Motor neuron (in vitro differentiated cells): ENCODE measurements at regions not wholly inside any gene's neighbourhood (a gene's known extent, or its start where the extent isn't known, plus 50 kb on each side); places are given as distances from the start of the nearest gene placed in this dataset.

Experiments
- ATAC-seq, 8 experiments: fragments of 200-7000 bp; cut with Tn5 transposase; replicated peaks in 6 of 8; 2 replicates each; pipeline ENCODE4 v1.8.0; 2021; ENCODE audit warnings: mild to moderate bottlenecking in 8 of 8, moderate library complexity in 8 of 8
- H3K27ac ChIP-seq, 2 donors: fragments of 250-450 bp; sonication (Bioruptor Pico); 2 replicates each; pipeline ENCODE4 v1.9.0; 2021; ENCODE audit warnings: antibody characterized with exemption in 2 of 2, mild to moderate bottlenecking in 2 of 2, moderate library complexity in 1 of 2
- H3K4me1 ChIP-seq, 2 donors: fragments of 250-450 bp; sonication (Bioruptor Pico); replicated peaks in 1 of 2; 2 replicates each; pipeline ENCODE4 v1.6.1; 2021; ENCODE audit warnings: antibody characterized with exemption in 2 of 2, mild to moderate bottlenecking in 2 of 2, moderate library complexity in 1 of 2
- H3K4me3 ChIP-seq, 5 donors: fragments of 250-450 bp; sonication (Bioruptor Pico); 2 replicates each; pipeline ENCODE4 v1.9.0; 2021; ENCODE audit warnings: antibody characterized with exemption in 5 of 5, mild to moderate bottlenecking in 5 of 5, moderate library complexity in 4 of 5
- WGBS, 10 experiments: fragments of 450-650 bp; shearing (Covaris generic); methylation state at CpG; one replicate each; pipeline ENCODE4 v1.0.0; 2022; 5-methylcytosine and 5-hydroxymethylcytosine counted together
- in situ Hi-C, 9 experiments: fragments of 400-800 bp; cut with MboI; loops; one replicate each; pipeline ENCODE4 v1.15.0; 2021; ENCODE audit warnings: low sequenced_read_pairs in 9 of 9, low pct_unique_long_range_greater_than_20kb in 2 of 9; ENCODE audit not compliant: unreplicated experiment in 9 of 9

- no peak overlapping the region for H3K27ac ChIP-seq
- no peak overlapping the region for H3K4me3 ChIP-seq
- 46 to 100% (median 94%) methylated on average over 1 to 6 of the region's 7 CpGs; no CpG with 5 or more reads in 3 of the 10 experiments for WGBS, 10 experiments
- peaks cover 20 to 27% of the 10 kb centered on the region in 2 donors for H3K4me1 ChIP-seq
- in situ Hi-C loops, result no loop called here
- no peak for ATAC-seq
These were observed 87.7 kb downstream of the IYD start for GRCh38 chr6:150456466-150456865.

- Histone ChIP-seq H3K27ac (no peak overlapping the region), H3K4me1 (peaks cover 14 to 23% of the 10 kb centered on the region in 2 donors), H3K4me3 (no peak overlapping the region)
- in situ Hi-C loops, result no loop called here
- no peak for ATAC-seq
- WGBS, 10 experiments, result 13 to 100% (median 86%) methylated on average over 1 to 6 of the region's 7 CpGs; no CpG with 5 or more reads in 1 of the 10 experiments
These were observed 88.3 kb downstream of the IYD start for GRCh38 chr6:150456902-150457643.

- H3K4me1 ChIP-seq, result peaks cover 0 to 8% of the 10 kb centered on the region in 2 donors
- no peak for ATAC-seq
- H3K4me3 ChIP-seq, result no peak overlapping the region
- no peak overlapping the region for H3K27ac ChIP-seq
- whole genome bisulfite sequencing, 10 experiments, result 26 to 100% (median 60%) methylated on average over 1 to 5 of the region's 5 CpGs
- in situ Hi-C loops, result no loop called here
These were observed 89.8 kb downstream of the IYD start for GRCh38 chr6:150458579-150458978.

- Histone ChIP-seq H3K4me1 (peaks cover 0 to 2% of the 10 kb centered on the region in 2 donors), H3K4me3 (no peak overlapping the region), H3K27ac (no peak overlapping the region)
- ATAC-seq, result no peak
- WGBS, 10 experiments, result 50 to 100% (median 90%) methylated on average over 1 to 5 of the region's 5 CpGs
- in situ Hi-C loops, result no loop called here
These were observed 95.0 kb downstream of the IYD start for GRCh38 chr6:150463852-150464251.

- WGBS, 10 experiments, result 43 to 100% (median 86%) methylated on average over 1 to 2 of the region's 2 CpGs; no CpG with 5 or more reads in 2 of the 10 experiments
- Histone ChIP-seq H3K27ac (no peak overlapping the region), H3K4me3 (no peak overlapping the region), H3K4me1 (peaks cover 0 to 2% of the 10 kb centered on the region in 2 donors)
- no peak for ATAC-seq
- in situ Hi-C loops, result no loop called here
These were observed 96.2 kb downstream of the IYD start for GRCh38 chr6:150464966-150465365.

GRCh38 chr6:150465610-150466009 is 96.8 kb downstream of the IYD start:
- ATAC-seq, result no peak
- Histone ChIP-seq H3K27ac (no peak overlapping the region), H3K4me1 (peaks cover 0 to 2% of the 10 kb centered on the region in 2 donors), H3K4me3 (no peak overlapping the region)
- in situ Hi-C loops, result no loop called here
- 30 to 96% (median 73%) methylated on average over 3 to 5 of the region's 5 CpGs for WGBS, 10 experiments

- 19 to 81% (median 64%) methylated on average over 4 to 5 of the region's 5 CpGs; no CpG with 5 or more reads in 1 of the 10 experiments for WGBS, 10 experiments
- peak in 2 of 8 experiments; percentile 24 to 38 for ATAC-seq
- peaks cover 0 to 2% of the 10 kb centered on the region in 2 donors for H3K4me1 ChIP-seq
- no peak overlapping the region for H3K4me3 ChIP-seq
- H3K27ac ChIP-seq, result no peak overlapping the region
- in situ Hi-C loops, result no loop called here
These were observed 97.4 kb downstream of the IYD start for GRCh38 chr6:150466196-150466595.

GRCh38 chr6:150470131-150470530 is 101.3 kb downstream of the IYD start:
- H3K4me3 ChIP-seq, result no peak overlapping the region
- H3K4me1 ChIP-seq, result peaks cover 0 to 2% of the 10 kb centered on the region in 2 donors
- ATAC-seq, result no peak
- 63 to 80% (median 75%) methylated on average over 1 to 2 of the region's 3 CpGs; no CpG with 5 or more reads in 7 of the 10 experiments for WGBS, 10 experiments
- in situ Hi-C loops, result no loop called here
- no peak overlapping the region for H3K27ac ChIP-seq

GRCh38 chr6:150470960-150471665 is 102.3 kb downstream of the IYD start:
- in situ Hi-C loops, result no loop called here
- H3K27ac ChIP-seq, result no peak overlapping the region
- no peak overlapping the region for H3K4me3 ChIP-seq
- 30 to 100% (median 91%) methylated on average over 1 to 5 of the region's 6 CpGs; no CpG with 5 or more reads in 1 of the 10 experiments for WGBS, 10 experiments
- ATAC-seq, result peak in 3 of 8 experiments; percentile 51 to 63 (median 56)
- H3K4me1 ChIP-seq, result peaks cover 0 to 2% of the 10 kb centered on the region in 2 donors

GRCh38 chr6:150478656-150479545 is 110.1 kb downstream of the IYD start:
- Histone ChIP-seq H3K27ac (no peak overlapping the region), H3K4me3 (no peak overlapping the region), H3K4me1 (peaks cover 0 to 7% of the 10 kb centered on the region in 2 donors)
- in situ Hi-C loops, result no loop called here
- 7 to 81% (median 44%) methylated on average over 2 to 7 of the region's 7 CpGs; no CpG with 5 or more reads in 2 of the 10 experiments for WGBS, 10 experiments
- ATAC-seq, result peak in 3 of 8 experiments; percentile 38 to 70 (median 65)

GRCh38 chr6:150482883-150483409 is 114.1 kb downstream of the IYD start:
- Histone ChIP-seq H3K4me1 (peaks cover 0 to 7% of the 10 kb centered on the region in 2 donors), H3K27ac (no peak overlapping the region), H3K4me3 (no peak overlapping the region)
- 23 to 94% (median 64%) methylated on average over 1 to 4 of the region's 4 CpGs; no CpG with 5 or more reads in 1 of the 10 experiments for WGBS, 10 experiments
- no peak for ATAC-seq
- in situ Hi-C loops, result no loop called here

- Histone ChIP-seq H3K4me3 (no peak overlapping the region), H3K4me1 (no peaks in the 10 kb centered on the region), H3K27ac (no peak overlapping the region)
- in situ Hi-C loops, result no loop called here
- WGBS, 10 experiments, result 31 to 100% (median 72%) methylated on average over 1 to 3 of the region's 3 CpGs
- no peak for ATAC-seq
These were observed 114.3 kb upstream of the PLEKHG1 start for GRCh38 chr6:150485161-150485958.
